ENCODE measurements at regions not wholly inside any gene's neighbourhood (a gene's known extent, or its start where the extent isn't known, plus 50 kb on each side); places are given as distances from the start of the nearest gene placed in this dataset.

- TF ChIP-seq CTCF (IDR thresholded peaks at IDR 0.05 in 4 of 5, conservative IDR thresholded peaks at IDR 0.05 in 1 of 5) (no peak), POLR2A (IDR thresholded peaks at IDR 0.05) (no peak)
Observed at GRCh38 chr2:31770741-31771140, 190.0 kb upstream of the SRD5A2 start.
